GM21526 (cell line): ENCODE measurements at regions not wholly inside any gene's neighbourhood (a gene's known extent, or its start where the extent isn't known, plus 50 kb on each side); places are given as distances from the start of the nearest gene placed in this dataset.

Experiments used
- ATAC-seq: cut with Tn5 transposase; IDR thresholded peaks from one replicate; pipeline ENCODE4 v1.9.1; 2021; ENCODE audit warnings: moderate library complexity; ENCODE audit not compliant: unreplicated experiment, low FRiP score

DNA sequence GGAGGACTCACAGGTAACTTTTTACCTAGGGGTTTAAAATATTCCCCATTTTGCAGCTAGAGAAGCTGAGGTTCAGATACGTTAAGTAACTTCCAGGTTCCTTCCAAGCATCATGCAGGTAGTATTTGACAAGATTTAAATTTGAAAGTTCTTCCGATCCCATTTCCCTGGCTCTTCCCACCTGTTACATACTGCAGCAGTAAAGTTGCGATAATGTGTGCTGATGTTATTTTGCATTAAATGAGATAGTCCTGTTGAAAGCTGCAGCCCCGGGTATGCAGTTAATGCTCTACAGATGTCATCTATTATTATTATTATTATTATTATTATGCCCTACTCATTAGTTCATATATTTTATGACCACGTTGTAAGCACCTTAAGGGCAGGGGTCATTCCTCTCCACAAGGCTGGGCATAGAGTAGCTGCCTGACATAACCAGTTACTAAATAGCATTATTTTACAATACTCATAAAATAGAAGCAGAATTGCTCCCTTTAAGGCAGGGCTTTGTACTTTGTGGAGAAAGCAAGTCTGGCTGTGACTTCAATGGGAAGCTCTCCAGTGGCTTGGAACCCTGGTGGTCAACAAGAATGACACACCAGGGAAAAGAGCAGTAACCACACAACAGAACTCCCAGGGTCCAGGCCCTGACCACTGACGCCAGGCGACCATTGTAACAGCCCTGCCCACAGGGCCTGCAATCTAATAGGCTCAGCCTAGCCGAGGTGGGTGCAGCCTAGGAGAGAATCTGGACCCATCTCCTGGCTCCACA, 90.8 kb upstream of the CALM2 start:
- no peak for ATAC-seq

DNA sequence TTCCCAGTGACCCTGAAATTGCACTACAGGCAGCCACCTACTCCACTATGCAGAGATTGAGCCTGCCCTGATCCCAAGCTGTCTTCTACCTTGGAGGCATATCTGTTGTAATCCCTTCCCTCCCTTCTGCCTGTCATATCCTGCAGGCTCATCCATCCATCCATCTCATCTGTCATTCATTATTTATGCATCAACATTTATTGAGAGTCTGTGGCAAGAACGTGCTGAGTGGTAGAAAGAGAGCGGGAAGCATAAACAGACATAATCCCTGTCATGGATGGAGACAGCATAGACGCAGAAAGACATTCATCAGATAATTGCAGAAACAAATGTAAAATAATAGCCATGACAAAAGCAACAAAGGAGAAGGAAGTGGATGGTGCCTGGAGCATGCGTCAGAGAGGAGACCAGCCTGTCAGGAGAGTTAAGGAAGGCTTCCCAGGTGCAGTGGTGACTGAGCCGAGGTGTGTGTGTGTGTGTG, 89.5 kb upstream of the CALM2 start:
- ATAC-seq, result no peak

DNA sequence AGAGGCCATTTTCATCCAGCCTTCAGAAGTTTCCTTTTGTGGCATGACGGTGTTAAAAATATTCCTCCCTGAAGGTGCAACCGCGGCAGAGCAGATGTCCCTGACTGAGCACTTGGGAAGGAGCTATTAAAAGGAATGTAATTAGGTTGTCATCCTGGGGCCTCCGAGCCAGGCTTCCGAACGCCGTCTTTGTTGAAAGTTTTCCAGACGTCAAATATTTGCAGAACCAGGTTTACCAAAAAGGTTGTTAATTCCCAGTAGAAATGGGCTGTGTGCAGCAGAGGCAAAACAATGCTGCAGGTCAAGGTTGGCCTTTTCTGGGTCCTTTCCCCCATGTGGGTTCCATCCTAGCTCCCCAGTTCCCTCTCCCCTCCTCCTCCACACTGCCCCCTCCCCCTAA, 88.8 kb upstream of the CALM2 start:
- no peak for ATAC-seq

DNA sequence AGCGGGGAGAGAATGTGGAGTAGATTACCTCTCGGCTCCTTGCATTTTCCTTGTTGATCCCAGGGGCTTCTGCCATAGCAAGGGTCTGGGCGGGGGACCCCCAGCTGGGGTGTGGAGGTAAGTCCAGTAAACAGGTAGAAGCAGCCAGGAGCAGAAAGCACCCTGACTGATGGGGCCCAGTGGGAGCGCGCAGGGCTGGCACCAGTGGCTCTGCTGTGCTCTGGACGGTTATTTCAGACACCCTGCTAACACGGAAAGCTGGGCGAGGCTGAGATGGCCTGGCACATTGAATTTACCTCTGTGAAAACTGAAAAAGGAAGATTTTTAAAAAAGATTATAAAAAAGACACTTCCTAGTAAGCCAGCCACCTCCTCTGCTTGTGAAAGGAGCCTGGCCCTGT, 88.4 kb upstream of the CALM2 start:
- no peak for ATAC-seq

DNA sequence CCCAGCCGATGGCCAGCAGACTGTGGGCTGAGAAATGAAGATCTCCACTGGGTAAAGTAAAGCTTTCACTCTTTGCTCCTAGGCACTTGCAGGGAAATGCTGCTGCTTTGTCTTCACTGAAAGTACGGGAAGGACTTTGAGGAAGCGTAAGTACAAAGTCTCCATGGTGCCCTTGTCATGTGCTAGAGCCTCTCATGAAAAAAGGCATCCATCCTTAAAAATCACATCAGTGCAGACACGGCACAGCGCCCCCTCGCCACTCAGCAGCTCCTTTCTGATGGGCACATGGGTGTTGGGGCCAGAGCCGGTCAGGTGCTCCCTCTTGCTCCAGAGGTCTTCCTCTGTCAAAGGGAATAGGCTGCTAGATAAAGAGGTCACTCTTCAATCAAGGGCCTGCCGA, 87.8 kb upstream of the CALM2 start:
- no peak for ATAC-seq

DNA sequence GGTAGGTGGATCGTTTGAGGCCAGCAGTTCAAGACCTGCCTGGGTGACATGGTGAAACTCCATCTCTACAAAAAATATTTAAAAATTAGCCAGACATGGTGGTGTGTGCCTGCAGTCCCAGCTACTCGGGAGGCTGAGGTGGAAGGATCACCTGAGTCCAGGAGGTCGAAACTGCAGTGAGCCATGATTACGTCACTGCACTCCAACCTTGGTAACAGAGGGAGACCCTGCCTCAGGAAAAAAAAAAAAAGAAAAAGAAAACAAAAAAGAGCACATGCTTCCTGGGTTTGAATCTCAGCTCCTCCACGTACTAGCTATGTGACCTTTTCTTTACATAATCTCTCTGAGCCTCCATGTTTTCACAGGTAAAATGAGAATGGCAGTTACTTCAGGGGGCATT, 86.3 kb upstream of the CALM2 start:
- no peak for ATAC-seq

DNA sequence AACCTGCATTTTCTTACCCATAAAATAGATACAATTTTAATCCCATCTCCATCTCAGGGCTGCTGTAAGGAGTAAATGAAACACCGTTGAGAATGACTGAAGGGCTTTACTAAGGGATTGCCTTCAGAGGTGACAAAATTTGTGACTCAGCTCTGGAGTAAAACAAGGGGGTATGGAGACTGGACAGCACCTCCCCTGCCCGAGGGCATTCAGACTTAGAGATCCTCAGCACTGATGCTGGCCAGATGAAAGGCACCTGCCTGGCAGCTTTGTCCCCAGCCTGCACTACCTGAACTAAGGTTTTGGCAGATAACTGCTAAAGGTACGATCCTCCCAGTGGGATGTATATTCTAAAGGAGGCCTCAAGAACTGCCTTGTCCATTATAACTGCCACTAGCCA, 84.7 kb upstream of the CALM2 start:
- no peak for ATAC-seq

DNA sequence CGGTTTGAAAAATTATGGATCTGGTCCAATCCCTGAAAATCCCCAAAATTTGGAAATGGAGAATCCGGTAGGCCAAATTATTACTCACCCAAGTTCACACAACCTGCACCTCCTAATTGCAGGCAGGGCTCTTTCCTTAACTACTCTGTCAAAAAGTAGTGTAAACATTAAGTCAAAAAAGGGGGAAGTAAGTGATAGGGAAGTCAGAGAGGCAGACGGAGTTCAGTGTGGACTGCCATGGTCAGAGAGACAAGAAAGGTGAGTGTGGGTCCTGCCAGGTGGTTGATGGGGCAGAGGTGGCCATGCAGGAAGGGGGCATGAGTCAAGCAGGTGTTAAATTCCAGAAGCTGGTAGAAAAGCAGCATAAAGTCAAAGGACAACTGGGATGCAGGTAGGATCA, 83.5 kb upstream of the CALM2 start:
- ATAC-seq, result no peak

DNA sequence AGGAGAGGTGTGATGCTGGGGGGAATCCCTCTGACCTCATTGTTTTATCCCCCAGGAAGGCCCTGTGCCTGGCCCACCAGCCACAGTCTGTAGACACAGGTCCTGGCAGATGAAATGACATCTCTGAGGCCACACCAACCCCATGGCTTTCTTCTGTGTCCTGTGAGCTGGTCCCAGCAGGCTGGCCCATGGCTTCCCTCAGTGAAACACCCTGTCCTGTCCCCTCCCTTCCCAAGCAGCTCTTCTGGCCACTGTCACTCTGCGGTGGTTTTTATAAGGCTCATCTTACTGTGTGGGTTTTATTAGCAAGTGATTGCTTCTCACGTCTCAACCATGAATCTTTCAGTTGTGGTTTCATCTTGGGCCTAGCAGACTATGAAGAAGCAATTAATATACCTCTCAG, 81.6 kb upstream of the CALM2 start:
- ATAC-seq, result no peak

DNA sequence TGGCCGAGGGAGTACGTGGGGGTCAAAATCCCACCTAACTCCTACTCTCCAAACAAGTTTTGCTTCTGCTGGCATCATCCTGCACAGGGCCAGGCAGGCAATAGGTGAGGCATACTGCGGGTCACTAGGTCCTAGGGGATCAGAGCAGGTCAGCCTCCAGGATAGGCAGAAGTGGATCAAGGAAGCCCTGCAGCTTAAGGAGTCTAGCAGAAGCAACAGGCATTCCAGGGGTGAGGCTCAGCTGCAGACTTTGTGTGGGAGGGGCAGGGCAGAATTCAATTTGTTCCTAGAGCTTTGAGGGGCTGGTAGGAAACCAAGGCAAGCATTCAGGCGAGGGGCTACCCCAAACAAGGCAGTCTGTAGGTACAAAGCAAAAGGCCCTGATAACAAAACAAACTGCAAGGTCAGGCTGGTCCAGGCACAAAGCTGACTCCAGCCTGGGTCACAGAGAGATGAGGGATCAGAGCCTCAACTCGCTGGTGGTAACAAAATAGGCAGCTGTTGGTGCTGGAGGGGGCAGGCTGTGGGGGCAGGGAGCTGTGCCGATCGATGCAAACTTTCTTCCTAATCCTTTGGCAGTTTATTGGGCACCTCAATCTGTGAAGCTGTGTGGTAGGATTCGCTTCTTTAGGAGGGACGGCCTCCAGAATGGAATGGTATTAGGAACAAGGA, 80.2 kb upstream of the CALM2 start:
- no peak for ATAC-seq

DNA sequence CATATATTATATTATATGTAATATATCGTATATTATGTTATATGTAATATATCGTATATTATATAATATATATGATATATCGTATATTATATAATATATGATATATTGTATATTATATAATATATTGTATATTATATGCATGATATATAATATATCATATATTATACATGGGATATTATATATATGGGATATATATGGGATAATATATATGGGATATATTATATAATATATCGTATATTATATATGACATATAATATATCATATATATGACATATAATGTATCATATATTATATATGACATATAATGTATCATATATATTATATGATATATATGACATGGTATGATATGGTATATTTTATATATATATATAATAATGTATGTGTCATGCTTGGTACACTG, 79.5 kb upstream of the CALM2 start:
- no peak for ATAC-seq

DNA sequence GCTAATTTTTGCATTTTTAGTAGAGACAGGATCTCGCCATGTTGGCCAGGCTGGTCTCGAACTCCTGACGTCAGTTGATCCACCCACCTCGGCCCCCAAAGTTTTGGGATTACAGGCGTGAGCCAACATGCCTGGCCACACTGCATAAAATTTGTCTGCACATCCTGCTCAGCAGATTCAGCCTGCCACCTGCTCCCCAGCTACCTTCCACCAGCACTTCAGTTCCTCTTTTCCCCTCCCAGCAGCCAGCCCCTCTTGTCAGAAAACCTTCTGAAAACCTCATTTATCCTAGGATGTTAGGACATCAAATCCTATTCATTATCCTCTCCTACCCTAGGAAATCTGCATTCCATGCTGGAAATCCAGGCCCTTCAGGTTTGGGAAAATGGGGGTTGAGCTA, 78.2 kb upstream of the CALM2 start:
- ATAC-seq, result no peak

DNA sequence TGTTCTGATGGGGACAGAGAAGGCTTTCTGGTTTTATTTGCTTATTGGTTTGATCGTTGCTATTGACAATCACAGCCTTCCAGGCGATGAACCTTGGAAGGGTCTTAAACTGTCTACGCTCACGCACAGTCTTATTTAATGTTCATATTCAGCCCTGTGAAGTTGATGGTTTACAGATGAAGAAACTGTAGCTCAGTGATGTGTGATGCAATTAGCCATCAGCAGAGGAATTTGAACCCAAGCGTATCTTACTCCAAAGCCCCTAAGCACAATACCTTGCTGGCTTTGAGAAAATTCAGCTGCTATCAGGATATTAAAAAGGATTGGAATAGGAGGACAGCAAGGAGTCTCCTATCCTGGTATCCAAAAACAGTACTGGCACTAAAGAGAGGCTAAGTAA, 77.1 kb upstream of the CALM2 start:
- ATAC-seq, result no peak

DNA sequence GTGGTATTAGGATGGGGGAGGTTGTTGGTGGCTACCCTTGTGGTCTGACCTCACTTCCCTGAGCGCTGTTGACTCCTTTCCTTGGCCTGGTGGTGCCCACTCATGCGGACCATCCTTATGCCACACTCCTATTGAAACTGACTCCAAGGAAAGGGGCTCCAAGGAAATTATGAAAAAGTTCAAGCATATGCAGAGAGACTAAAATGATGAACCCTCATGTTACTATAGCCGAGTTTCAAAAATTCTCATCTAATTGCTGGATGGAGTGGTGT, 75.0 kb upstream of the CALM2 start:
- ATAC-seq, result no peak

DNA sequence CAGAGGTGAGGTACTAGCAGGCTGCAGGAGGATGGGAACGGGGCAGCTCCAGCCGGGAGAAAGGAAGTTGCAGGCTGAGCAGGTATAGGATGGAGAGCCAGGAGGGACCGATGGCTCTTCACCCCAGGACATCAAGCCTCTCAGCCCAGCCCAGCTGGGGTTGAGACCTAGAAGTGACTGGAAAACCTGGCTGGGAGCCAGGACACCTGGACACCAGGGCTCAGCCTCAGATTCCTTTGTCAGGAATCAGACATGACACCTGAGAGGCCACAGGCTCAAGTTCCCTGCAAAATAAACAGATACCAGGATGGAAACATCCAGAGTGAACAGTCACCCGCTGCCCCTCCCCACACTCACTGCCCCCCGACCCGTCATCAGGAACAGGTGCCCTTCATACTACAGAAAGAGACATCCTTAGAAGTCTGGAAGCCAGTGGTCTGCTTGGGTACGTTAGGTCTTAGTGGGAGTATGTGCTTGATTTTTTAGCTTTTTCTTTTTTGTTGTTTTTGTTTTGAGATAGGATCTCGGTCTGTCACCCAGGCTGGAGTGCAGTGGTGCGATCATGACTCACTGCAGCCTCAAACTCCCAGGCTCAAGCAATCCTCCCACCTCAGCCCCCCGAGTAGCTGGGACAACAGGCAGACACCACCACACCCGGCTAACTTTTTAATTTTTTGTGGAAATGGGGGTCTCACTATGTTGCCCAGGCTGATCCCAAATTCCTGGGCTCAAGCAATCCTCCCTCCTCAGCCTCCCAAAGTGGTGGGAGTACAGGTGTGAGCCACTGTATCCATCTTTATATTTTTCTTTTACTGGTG, 74.5 kb upstream of the CALM2 start:
- ATAC-seq, result no peak

DNA sequence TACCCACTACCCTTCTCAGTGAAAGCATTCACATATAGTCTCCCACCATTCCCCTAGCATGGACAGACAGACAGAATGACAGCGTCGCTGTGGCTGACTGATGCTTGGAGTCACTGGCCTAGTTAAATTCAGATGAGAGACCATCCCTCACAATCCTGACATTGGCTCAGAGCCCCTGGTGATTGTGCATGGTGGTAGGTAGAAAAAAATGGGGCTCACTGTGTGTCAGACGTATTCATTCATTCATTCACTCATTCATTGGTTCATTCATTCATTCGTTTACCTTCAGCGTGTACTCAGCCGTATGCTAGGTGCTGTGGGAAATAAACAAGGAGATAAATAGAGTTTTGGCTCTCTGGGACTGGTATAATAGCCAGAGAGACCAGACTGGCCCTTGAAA, 73.6 kb upstream of the CALM2 start:
- no peak for ATAC-seq

DNA sequence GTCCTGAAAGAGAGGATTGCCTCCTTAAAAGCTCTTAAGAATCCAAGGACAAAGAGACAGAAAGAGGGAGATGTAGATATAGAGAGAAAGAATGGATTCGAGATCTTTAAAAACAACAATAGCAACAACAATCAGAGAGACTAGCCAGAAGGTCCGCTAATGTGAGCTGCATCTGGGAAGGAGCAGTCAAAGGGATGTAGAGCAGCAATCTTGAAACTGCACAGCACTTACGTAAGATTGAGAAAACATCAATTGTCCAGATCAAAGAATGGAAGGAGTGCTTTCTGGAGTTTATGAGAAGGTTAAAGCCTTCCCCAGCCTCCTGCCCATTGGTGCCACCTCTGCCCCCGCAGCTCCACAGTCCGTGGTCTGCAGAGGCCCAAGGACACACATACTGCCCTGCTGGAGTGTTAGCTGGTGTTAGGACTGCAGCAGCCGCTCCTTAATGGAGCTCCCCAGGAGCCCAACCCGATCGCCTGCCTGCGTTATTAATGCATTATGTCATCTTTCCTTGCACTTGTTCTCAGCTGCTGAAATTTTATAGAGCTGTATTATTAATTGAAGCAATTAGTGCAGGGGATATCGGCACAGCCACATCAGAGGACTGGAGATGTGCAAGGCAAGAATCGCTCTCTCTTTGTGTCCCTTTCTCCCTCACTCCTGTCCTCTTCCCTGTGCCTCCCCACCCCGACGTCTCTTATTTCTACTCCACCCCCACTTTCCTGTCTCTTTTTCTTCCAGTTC, 73.0 kb upstream of the CALM2 start:
- no peak for ATAC-seq

DNA sequence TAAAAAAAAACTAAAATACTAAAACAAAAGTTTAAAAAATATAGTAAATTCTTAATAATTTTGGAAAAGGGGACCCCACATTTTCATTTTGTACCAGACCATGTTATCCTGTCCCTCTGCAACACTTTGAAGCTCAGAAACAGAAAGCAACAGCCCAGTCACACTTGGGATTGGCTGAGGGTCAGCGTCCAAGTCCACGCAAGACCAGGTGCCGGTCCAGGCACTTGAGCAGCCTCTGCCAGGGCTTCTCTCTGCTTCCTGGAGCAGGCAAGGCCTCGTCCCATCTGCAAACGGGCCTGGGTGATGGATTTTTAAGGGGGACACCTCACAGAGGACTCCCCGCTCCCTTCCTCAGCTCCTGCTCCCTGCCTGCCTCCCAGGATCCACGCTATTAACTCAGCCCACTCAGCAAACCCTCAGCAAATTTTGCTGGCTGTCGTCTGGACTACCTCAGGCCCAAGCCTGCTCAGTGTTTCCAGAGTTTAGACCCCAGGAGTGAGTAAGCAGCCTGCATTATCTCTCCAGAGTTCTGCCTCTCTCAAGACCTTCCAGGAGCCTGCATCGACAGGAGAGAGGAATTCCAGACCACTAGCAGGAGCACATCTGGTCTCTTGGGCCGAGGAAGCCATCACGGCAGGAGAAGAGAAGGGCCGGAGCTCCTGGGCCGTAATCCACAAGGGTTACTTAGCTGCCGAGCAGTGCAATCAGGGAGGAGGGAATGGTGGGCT, 67.4 kb upstream of the CALM2 start:
- no peak for ATAC-seq

DNA sequence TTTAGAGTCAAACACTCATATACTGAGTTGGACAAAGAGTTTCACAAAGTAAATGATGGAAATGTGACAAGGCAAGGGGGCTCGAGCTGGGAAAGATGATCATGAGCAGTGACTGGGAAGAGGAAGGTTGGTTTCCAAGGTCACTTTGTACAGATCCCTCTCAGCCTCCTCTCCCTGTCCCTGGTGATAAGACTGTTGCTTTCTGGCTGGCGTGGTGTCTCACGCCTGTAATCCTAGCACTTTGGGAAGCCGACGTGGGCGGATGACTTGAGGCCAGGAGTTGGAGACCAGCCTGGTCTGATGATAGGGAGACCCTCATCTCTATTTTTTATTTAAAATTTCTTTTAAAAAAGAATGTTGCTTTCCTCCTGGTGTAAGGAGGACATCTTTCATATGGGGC, 65.4 kb upstream of the CALM2 start:
- no peak for ATAC-seq
